Caco-2 (cell line): ENCODE measurements at regions not wholly inside any gene's neighbourhood (a gene's known extent, or its start where the extent isn't known, plus 50 kb on each side); places are given as distances from the start of the nearest gene placed in this dataset.

ENCODE experiments used
- BruUV-seq: library from RNA; stranded (reverse); fragments of 400-500 nt; replicated peaks from 2 replicates; lab custom pipeline; 2021; lab: Mats Ljungman, UMichigan
- CTCF ChIA-PET: fragments of 300-600 bp; sonication (Branson Sonifier 250); formaldehyde crosslinking; loops from one replicate; lab custom pipeline; 2022; ENCODE audit warnings: antibody characterized with exemption; lab: Charles Lee
- POLR2A ChIA-PET: fragments of 300-600 bp; sonication (Branson Sonifier 250); formaldehyde crosslinking; loops from one replicate; lab custom pipeline; 2022; ENCODE audit warnings: antibody characterized with exemption; lab: Charles Lee
- DNase-seq, 2 experiments: peaks; one replicate each; pipeline versions ENCODE4 v3.0.0 to v3.0.0-alpha.2; 2020 to 2022
- H3K27me3 ChIP-seq: replicated peaks from 2 replicates; pipeline ENCODE4 v1.6.0; 2011; ENCODE audit warnings: low read length; ENCODE audit not compliant: control insufficient read depth, insufficient read depth
- H3K36me3 ChIP-seq: 2 replicates; pipeline ENCODE4 v1.5.1; 2011; ENCODE audit warnings: low read length; ENCODE audit not compliant: control insufficient read depth, insufficient read depth
- H3K4me1 ChIP-seq: fragments of 250-450 bp; sonication (Bioruptor Pico); 2 replicates; pipeline ENCODE4 v1.5.1; 2020; ENCODE audit warnings: mild to moderate bottlenecking
- H3K4me3 ChIP-seq: 2 replicates; pipeline ENCODE4 v1.5.1; 2011; ENCODE audit warnings: low read depth, mild to moderate bottlenecking, control low read depth, low read length
- H3K9me3 ChIP-seq: fragments of 250-450 bp; sonication (Bioruptor Pico); 2 replicates; pipeline ENCODE4 v1.5.1; 2020; ENCODE audit warnings: mild to moderate bottlenecking, moderate library complexity
- H3K27ac Mint-ChIP-seq: one replicate; pipeline ENCODE4 v1.8.0; 2022; ENCODE audit warnings: mixed read lengths; ENCODE audit not compliant: unreplicated experiment
- H3K27me3 Mint-ChIP-seq: one replicate; pipeline ENCODE4 v1.8.0; 2022; ENCODE audit warnings: mixed read lengths; ENCODE audit not compliant: insufficient read depth, unreplicated experiment
- H3K36me3 Mint-ChIP-seq: one replicate; pipeline ENCODE4 v1.8.0; 2022; ENCODE audit warnings: mild to moderate bottlenecking, mixed read lengths; ENCODE audit not compliant: insufficient read depth, unreplicated experiment
- H3K4me1 Mint-ChIP-seq: one replicate; pipeline ENCODE4 v1.8.0; 2022; ENCODE audit warnings: low read depth, mixed read lengths; ENCODE audit not compliant: unreplicated experiment
- H3K4me3 Mint-ChIP-seq: one replicate; pipeline ENCODE4 v1.8.0; 2022; ENCODE audit warnings: mild to moderate bottlenecking, moderate library complexity, mixed read lengths; ENCODE audit not compliant: unreplicated experiment
- H3K9me3 Mint-ChIP-seq: one replicate; pipeline ENCODE4 v1.8.0; 2022; ENCODE audit warnings: mixed read lengths; ENCODE audit not compliant: unreplicated experiment
- intact Hi-C: fragments of 100-400 bp; cut with micrococcal nuclease; formaldehyde crosslinking; loops from one replicate; pipeline ENCODE4 v1.10.0; 2022; ENCODE audit not compliant: unreplicated experiment
- TF ChIP-seq, protein P1 (sequence below), 2 experiments: fragments of 200-600 bp in 1 of 2; IDR thresholded peaks; 1 replicate in 1 of 2; 2 replicates in 1 of 2; pipeline versions ENCODE4 v1.5.1 to v1.8.0; 2011 to 2022; ENCODE audit warnings: antibody characterized with exemption in 1 of 2, control low read depth in 1 of 2, inconsistent platforms in 1 of 2, low read depth in 1 of 2, low read length in 1 of 2, mild to moderate bottlenecking in 1 of 2, moderate library complexity in 1 of 2; ENCODE audit not compliant: insufficient read depth in 1 of 2, severe bottlenecking in 1 of 2, unreplicated experiment in 1 of 2

DNA sequence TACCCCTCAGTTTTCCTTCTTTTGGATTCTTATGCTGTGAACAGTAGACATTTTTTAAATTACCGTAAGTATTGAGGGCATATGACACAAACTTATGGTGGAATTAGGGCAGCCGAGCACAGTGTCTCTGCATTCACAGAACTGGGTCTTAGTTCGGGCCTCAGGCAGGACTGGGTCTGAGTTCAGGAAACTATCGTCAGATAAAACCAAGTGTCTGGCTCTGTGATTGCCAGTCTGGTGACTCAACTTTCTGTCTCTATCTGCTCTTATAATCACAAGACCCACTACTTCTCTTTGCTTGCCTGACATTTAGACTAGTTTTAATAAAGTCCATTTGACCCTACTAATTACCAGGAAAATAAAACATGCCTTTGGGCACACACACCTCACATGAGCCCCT, 146.2 kb downstream of the LMLN start:
- H3K27ac Mint-ChIP-seq, result no peak overlapping the region
- H3K9me3 ChIP-seq, result no peaks in the 10 kb centered on the region
- H3K4me1 ChIP-seq, result no peaks in the 10 kb centered on the region
- no peaks in the 10 kb centered on the region for H3K9me3 Mint-ChIP-seq
- no peaks in the 10 kb centered on the region for H3K36me3 ChIP-seq
- POLR2A ChIA-PET, result no interaction called here
- no peaks in the 10 kb centered on the region for H3K27me3 ChIP-seq
- no peak overlapping the region for H3K4me3 Mint-ChIP-seq
- no peak overlapping the region for H3K4me3 ChIP-seq
- CTCF ChIA-PET, result no interaction called here
- peaks cover 9% of the 10 kb centered on the region for H3K27me3 Mint-ChIP-seq
- DNase-seq, result no peak
- no peaks in the 10 kb centered on the region for H3K36me3 Mint-ChIP-seq
- intact Hi-C loops, result no loop called here
- no peaks in the 10 kb centered on the region for H3K4me1 Mint-ChIP-seq
- no TSS peak for BruUV-seq
- TF ChIP-seq, protein P1, sequence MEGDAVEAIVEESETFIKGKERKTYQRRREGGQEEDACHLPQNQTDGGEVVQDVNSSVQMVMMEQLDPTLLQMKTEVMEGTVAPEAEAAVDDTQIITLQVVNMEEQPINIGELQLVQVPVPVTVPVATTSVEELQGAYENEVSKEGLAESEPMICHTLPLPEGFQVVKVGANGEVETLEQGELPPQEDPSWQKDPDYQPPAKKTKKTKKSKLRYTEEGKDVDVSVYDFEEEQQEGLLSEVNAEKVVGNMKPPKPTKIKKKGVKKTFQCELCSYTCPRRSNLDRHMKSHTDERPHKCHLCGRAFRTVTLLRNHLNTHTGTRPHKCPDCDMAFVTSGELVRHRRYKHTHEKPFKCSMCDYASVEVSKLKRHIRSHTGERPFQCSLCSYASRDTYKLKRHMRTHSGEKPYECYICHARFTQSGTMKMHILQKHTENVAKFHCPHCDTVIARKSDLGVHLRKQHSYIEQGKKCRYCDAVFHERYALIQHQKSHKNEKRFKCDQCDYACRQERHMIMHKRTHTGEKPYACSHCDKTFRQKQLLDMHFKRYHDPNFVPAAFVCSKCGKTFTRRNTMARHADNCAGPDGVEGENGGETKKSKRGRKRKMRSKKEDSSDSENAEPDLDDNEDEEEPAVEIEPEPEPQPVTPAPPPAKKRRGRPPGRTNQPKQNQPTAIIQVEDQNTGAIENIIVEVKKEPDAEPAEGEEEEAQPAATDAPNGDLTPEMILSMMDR (IDR thresholded peaks at IDR 0.05; ENCODE audit: insufficient read depth in 1 of 2, low read depth in 1 of 2, low read length in 1 of 2, severe bottlenecking in 1 of 2, unreplicated experiment in 1 of 2), result no peak

DNA sequence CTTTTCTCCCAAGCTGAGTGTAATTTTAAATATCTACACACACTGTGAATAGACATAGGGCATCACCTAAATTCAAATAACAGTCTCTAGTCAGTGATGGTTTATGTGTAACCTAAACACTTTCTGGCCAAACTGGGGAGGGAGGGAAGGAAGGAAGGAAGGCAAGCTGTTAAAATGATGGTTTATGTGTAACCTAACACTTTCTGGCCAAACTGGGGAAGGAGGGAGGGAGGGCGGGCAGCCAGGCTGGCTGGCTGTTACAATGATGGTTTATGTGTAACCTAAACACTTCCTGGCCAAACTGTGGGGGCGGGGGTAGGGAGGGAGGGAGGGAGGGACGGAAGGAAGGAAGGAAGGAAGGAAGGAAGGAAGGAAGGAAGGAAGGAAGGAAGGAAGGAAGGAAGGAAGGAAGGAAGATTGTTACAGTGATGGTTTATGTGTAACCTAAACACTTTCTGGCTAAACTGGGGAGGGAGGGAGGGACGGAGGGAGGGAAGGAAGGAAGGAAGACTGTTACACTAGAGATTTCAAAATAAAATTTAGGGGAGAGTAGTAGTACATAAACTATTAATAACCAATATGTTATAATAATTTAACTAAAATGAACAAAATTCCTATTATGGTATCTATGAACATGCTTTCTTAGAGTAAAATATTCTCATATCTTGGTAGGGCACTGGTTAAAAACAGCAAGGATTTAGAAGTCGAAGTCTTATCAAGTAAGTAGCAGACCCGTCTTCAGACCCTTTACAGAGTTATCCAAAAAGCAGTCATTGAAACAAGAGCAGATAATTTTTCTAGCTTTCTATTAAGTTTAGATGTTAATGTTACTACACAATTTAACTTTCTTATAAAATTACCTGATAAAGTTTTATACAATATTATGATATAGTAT, 148.1 kb downstream of the LMLN start:
- H3K36me3 ChIP-seq, result no peaks in the 10 kb centered on the region
- no peak for DNase-seq
- TF ChIP-seq, protein P1 (IDR thresholded peaks at IDR 0.05; ENCODE audit: insufficient read depth in 1 of 2, low read depth in 1 of 2, low read length in 1 of 2, severe bottlenecking in 1 of 2, unreplicated experiment in 1 of 2), result no peak
- POLR2A ChIA-PET, result no interaction called here
- Mint-ChIP-seq H3K36me3 (no peaks in the 10 kb centered on the region), H3K27me3 (peaks cover 15% of the 10 kb centered on the region), H3K9me3 (no peaks in the 10 kb centered on the region), H3K4me1 (peaks cover 2% of the 10 kb centered on the region), H3K27ac (no peak overlapping the region), H3K4me3 (no peak overlapping the region)
- CTCF ChIA-PET, result no interaction called here
- intact Hi-C loops, result no loop called here
- H3K27me3 ChIP-seq, result no peaks in the 10 kb centered on the region
- H3K4me1 ChIP-seq, result no peaks in the 10 kb centered on the region
- no peak overlapping the region for H3K4me3 ChIP-seq
- BruUV-seq, result no TSS peak
- no peaks in the 10 kb centered on the region for H3K9me3 ChIP-seq

DNA sequence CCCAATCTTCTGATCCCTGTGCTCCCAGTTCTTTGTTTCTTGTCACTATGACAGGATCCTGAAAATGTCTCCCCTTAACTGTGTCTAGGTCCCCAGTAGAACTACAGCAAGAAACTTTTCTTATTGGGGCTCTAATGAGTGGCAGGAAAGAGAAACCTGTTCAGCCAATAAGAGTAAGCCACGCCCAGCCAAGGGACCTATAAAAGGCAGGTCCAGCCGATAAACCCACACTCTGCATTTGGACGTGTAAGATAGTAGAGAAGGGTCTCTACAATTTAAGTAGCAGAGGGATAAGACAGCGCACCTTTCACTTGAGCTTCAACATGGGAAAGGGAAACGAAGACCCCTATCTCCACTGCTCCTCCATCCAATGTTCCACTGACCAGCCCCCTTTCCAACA, 149.9 kb downstream of the LMLN start:
- no peaks in the 10 kb centered on the region for H3K4me1 ChIP-seq

More for the DNA sequence above, 149.9 kb downstream of the LMLN start:
- DNase-seq, result no peak
- H3K4me3 Mint-ChIP-seq, result no peak overlapping the region
- H3K4me1 Mint-ChIP-seq, result peaks cover 6% of the 10 kb centered on the region
- intact Hi-C loops, result no loop called here
- H3K4me3 ChIP-seq, result no peak overlapping the region
- H3K9me3 ChIP-seq, result no peaks in the 10 kb centered on the region
- BruUV-seq, result no TSS peak
- no peaks in the 10 kb centered on the region; the same call in 1 of the 2 replicates for H3K27me3 ChIP-seq
- no peaks in the 10 kb centered on the region for H3K9me3 Mint-ChIP-seq
- no peak overlapping the region for H3K27ac Mint-ChIP-seq
- CTCF ChIA-PET, result interaction anchor here (0.6 kb wide), 1 partner anchor 204 kb away, joined by 3 read pairs; no protein-coding TSS in a partner anchor
- H3K36me3 ChIP-seq, result no peaks in the 10 kb centered on the region
- no peaks in the 10 kb centered on the region for H3K36me3 Mint-ChIP-seq
- H3K27me3 Mint-ChIP-seq, result peaks cover 24% of the 10 kb centered on the region
- TF ChIP-seq, protein P1 (IDR thresholded peaks at IDR 0.05; ENCODE audit: insufficient read depth in 1 of 2, low read depth in 1 of 2, low read length in 1 of 2, severe bottlenecking in 1 of 2, unreplicated experiment in 1 of 2), result no peak
- POLR2A ChIA-PET, result no interaction called here
